GM10248 (cell line): ENCODE measurements at regions not wholly inside any gene's neighbourhood (a gene's known extent, or its start where the extent isn't known, plus 50 kb on each side); places are given as distances from the start of the nearest gene placed in this dataset.

Experiments used
- CTCF ChIA-PET: fragments of 300-600 bp; sonication (Branson Sonifier 250); formaldehyde crosslinking; extraction: SDS; loops from one replicate; lab custom pipeline; 2021; ENCODE audit warnings: antibody characterized with exemption; lab: Yijun Ruan, JAX
- POLR2A ChIA-PET: fragments of 350-650 bp; sonication (Branson Sonifier 250); formaldehyde crosslinking; extraction: SDS; loops from one replicate; lab custom pipeline; 2020; ENCODE audit warnings: antibody characterized with exemption; lab: Yijun Ruan, JAX
- DNase-seq: peaks from one replicate; pipeline ENCODE4 v3.0.0; 2012; ENCODE audit errors: extremely low spot score
- CTCF ChIP-seq: IDR thresholded peaks from 2 replicates; pipeline ENCODE4 v1.5.1; 2012; ENCODE audit warnings: mild to moderate bottlenecking, low read depth; ENCODE audit errors: extremely low read depth, missing control alignments, control extremely low read depth

GRCh38 chr6:97653517-97653916 is 370.5 kb upstream of the MMS22L start:
- no peak for DNase-seq
- CTCF ChIA-PET: interaction anchor here (1.4 to 1.6 kb wide), 2 partner anchors 16 to 72 kb away, joined by 3 to 6 read pairs; no protein-coding TSS in a partner anchor
- POLR2A ChIA-PET: no interaction called here
- TF ChIP-seq CTCF: no peak

- CTCF ChIA-PET: interaction anchor here (1.2 kb wide), 2 partner anchors 10 to 11 kb away, joined by 3 to 4 read pairs; no protein-coding TSS in a partner anchor
- POLR2A ChIA-PET: no interaction called here
- no peak for DNase-seq
These were observed 371.7 kb upstream of the MMS22L start for GRCh38 chr6:97654674-97655073.

GRCh38 chr6:97656236-97656635 is 373.2 kb upstream of the MMS22L start:
- no peak for TF ChIP-seq CTCF
- CTCF ChIA-PET: no interaction called here
- no peak for DNase-seq
- POLR2A ChIA-PET: no interaction called here

More at GRCh38 chr6:97654674-97655073, 371.7 kb upstream of the MMS22L start:
- TF ChIP-seq CTCF: no peak

GRCh38 chr6:97656706-97657350 is 373.8 kb upstream of the MMS22L start:
- POLR2A ChIA-PET: no interaction called here
- TF ChIP-seq CTCF: no peak
- CTCF ChIA-PET: interaction anchor here (1.3 kb wide), 1 partner anchor 45 kb away, joined by 3 read pairs; no protein-coding TSS in a partner anchor

GRCh38 chr6:97658090-97658489 is 375.1 kb upstream of the MMS22L start:
- DNase-seq: no peak
- POLR2A ChIA-PET: no interaction called here
- CTCF ChIA-PET: interaction anchor here (1.1 kb wide), 2 partner anchors 9 to 83 kb away, joined by 3 read pairs; no protein-coding TSS in a partner anchor
- TF ChIP-seq CTCF: no peak

More at GRCh38 chr6:97656706-97657350, 373.8 kb upstream of the MMS22L start:
- DNase-seq: no peak

- POLR2A ChIA-PET: no interaction called here
- no peak for DNase-seq
- CTCF ChIA-PET: interaction anchor here (1.6 kb wide), 1 partner anchor 41 kb away, joined by 4 read pairs; no protein-coding TSS in a partner anchor
- no peak for TF ChIP-seq CTCF
These were observed 380.2 kb upstream of the MMS22L start for GRCh38 chr6:97663252-97663651.
